Ureter (tissue), 1 donor: ENCODE measurements at regions not wholly inside any gene's neighbourhood (a gene's known extent, or its start where the extent isn't known, plus 50 kb on each side); places are given as distances from the start of the nearest gene placed in this dataset.
"Not testable (repeated sequence)": the region's sequence is repeated elsewhere in the genome, so short reads cannot be mapped to it uniquely, and the experiment has no call there.

Experiments used
- DNase-seq: peaks from one replicate; pipeline ENCODE4 v3.0.0-alpha.2; 2020; ENCODE audit warnings: low spot score
- donor health status: DM: yes; HTN: yes; CAD: no.

DNA sequence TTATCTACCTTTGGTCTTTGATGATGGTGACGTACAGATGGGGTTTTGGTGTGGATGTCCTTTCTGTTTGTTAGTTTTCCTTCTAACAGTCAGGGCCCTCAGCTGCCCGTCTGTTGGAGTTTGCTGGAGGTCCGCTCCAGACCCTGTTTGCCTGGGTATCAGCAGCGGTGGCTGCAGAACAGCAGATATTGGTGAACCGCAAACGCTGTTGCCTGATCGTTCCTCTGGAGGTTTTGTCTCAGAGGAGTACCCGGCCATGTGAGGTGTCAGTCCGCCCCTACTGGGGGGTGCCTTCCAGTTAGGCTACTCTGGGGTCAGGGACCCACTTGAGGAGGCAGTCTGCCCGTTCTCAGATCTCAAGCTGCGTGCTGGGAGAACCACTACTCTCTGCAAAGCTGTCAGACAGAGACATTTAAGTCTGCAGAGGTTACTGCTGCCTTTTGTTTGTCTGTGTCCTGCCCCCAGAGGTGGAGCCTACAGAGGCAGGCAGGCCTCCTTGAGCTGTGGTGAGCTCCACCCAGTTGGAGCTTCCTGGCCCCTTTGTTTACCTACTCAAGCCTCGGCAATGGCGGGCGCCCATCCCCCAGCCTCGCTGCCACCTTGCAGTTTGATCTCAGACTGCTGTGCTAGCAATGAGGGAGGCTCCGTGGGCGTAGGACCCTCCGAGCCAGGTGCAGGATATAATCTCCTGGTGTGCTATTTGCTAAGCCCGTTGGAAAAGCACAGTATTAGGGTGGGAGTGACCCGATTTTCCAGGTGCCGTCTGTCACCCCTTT lies 68.5 kb upstream of the ECI2 start:
- DNase-seq = not testable (repeated sequence)

DNA sequence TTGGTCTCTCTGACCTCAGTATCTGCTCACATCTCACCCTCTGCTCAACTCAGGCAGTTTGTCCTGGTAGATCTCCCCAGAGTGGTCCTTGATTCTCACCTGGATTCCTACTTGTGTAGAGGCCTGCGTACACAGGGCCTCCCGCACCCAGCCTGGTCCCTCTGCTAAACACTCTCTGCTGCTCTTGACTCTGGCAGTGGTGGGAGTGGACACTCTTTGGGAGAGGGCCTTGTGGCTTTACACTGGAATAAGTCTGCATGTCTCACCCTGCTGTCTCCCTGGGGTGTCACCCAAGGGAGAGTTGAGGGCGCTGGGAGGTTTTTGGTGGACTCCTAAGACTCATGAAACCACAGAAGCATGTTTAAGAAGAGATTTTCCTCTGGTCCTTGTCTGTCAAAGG lies 57.3 kb upstream of the ECI2 start:
- no peak for DNase-seq

DNA sequence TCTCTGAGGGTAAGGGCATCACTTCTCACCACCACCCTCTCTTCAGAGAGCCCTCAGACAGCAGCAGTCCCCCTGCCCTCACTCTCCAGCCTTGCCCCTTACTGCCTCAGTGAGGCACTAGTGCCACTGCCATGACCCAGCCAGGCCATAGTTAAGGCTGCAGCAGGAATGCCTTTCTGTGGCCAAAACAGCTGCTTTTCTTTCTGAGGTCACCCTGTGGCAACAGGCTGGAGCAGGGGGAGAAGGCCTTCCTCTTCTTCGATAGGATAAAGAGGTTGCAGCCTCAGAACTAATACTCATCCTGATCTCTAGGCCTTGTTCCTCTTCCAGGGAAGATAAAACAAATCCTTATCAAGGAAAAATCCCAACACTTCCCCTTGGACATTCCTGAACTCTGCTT lies 56.8 kb upstream of the ECI2 start:
- no peak for DNase-seq

DNA sequence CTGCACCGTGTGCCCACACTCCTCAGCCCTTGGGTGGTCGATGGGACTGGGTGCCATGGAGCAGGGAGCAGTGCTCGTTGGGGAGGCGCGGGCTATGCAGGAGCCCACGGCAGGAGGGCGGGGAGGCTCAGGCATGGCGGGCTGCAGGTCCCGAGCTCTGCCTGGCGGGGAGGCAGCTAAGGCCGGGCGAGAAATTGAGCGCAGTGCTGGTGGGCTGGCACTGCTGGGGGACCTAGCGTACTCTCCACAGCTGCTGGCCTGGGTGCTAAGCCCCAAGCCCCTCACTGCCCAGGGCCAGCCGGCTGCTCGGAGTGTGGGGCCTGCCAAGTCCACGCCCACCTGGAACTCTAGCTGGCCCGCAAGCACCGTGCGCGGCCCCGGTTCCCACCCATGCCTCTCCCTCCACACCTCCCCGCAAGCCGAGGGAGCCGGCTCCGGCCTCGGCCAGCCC lies 55.9 kb upstream of the ECI2 start:
- no peak for DNase-seq

DNA sequence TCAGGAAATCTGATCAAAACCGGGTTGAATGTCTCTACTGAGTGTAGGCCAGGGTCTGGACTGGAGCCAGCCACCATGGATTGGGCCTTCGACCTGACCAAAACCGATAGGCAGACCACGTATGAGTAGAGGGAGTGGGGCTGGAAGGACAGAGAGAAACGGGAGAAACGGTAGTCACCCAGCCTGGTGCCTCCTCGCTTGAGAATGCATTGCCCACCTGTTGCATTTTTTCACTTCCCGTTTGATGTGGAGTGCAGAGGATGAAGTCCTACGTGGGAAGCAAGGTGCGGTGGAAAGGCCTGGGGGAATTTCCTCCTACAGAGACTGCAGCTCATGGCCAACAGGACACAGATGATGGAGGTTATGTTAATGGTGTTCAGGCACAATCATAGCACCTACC lies 53.9 kb upstream of the ECI2 start:
- no peak for DNase-seq

DNA sequence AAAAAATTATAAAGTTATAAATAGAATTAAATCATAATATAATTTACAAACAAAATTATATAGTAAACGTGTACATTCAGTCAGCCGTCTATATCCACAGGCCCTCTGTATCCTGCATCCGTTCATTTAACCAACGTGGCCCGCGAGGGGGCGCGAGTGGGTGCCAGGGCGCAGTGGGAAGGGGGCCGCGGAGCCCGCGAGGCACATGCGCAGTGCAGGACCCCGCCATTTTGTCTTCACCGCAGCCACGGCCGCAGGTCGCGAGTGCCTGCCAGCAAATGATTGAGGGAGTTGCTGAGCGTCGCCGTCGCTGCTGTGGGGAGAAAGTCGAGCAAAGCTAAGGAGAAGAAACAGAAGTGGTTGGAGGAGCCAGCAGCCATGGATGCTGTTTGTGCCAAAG lies 53.4 kb upstream of the ECI2 start:
- no peak for DNase-seq

DNA sequence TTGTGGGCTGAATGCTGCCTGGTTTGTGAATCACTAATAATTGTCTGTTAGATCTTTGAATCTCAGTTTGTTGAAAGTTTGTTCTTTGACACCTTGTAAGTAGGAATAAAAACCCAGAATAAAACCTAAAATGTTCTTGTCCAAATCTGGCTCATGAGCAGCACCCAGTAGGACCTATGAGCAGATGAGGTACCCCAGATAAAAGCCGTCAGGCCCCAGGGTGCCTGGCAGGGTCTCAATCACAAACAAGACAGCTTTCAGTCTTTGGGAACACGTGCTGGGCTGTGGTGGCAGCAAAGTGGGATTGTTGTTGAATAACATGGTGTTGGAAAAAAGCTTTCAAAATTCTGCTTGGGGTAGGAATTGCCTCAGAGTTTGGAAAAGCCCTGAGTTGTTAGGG lies 52.1 kb upstream of the ECI2 start:
- DNase-seq = no peak

DNA sequence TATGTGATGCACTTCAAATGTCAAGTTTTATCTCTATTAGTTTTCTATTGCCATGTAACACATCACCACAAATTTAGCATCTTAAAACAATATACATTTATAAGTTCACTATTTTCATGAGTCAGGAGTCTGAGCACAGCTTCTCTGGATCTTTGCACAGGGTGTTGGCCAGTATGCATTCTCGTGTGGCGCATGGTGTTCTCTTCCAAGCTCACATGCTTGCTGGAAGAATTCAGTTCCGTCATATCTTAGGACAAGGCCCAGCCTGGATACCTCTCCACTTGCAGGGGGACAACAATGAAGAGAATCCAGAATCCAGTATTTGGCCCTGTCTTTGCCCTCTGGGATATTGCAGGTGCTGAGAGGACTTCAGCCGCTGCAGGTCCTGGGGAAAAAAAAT lies 51.0 kb upstream of the ECI2 start:
- DNase-seq = no peak

DNA sequence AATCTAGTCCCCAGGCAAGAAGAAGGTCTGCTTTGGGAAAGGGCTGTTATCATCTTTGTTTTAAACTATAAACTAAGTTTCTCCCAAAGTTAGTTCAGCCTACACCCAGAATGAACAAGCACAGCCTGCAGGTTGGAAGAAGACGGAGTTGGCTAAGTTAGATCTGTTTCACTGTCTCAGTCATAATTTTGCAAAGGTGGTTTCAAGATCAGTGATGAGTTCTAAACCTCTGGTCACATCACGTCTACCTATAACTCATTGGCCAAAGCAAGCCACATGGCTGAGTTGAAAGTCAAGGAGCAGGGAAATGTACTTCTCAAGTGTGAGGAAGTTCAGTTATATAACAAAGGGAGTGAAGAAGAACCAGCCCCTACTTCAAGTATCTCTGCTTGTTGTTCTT lies 50.5 kb upstream of the ECI2 start:
- DNase-seq = no peak

DNA sequence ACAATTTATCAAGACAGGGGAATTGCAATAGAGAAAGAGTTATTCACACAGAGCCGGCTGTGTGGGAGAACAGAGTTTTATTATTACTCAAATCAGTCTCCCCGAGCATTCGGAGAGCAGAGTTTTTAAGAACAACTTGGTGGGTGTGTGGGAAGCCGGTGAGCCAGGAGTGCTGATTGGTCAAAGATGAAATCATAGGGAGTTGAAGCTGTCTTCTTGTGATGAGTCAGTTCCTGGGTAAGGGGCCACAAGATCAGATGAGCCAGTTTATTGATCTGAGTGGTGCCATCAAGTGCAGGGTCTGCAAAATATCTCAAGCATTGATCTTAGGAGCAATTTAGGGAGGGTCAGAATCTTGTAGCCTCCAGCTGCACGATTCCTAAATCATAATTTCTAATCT lies 50.0 kb upstream of the ECI2 start:
- no peak for DNase-seq
